KMS-11 (cell line): ENCODE measurements at regions not wholly inside any gene's neighbourhood (a gene's known extent, or its start where the extent isn't known, plus 50 kb on each side); places are given as distances from the start of the nearest gene placed in this dataset.

ENCODE experiments used
- H2AFZ ChIP-seq: fragments of 200-600 bp; sonication (generic); 2 replicates; pipeline ENCODE4 v1.6.1; 2016; ENCODE audit warnings: antibody characterized with exemption, mixed run types, low read depth
- H3K27ac ChIP-seq: fragments of 200-600 bp; sonication (generic); 2 replicates; pipeline ENCODE4 v1.6.1; 2016; ENCODE audit warnings: mild to moderate bottlenecking, mixed run types
- H3K27me3 ChIP-seq: fragments of 200-600 bp; sonication (generic); 2 replicates; pipeline ENCODE4 v1.6.1; 2017; ENCODE audit warnings: mild to moderate bottlenecking, low read depth, mixed run types, moderate library complexity; ENCODE audit not compliant: insufficient read depth
- H3K36me3 ChIP-seq: fragments of 200-600 bp; sonication (generic); 2 replicates; pipeline ENCODE4 v1.6.1; 2017; ENCODE audit warnings: mild to moderate bottlenecking, mixed run types; ENCODE audit not compliant: insufficient read depth
- H3K4me1 ChIP-seq: fragments of 200-600 bp; sonication (generic); 2 replicates; pipeline ENCODE4 v1.6.1; 2016; ENCODE audit warnings: mild to moderate bottlenecking, low read depth, mixed run types; ENCODE audit not compliant: poor library complexity, severe bottlenecking
- H3K4me2 ChIP-seq: fragments of 200-600 bp; sonication (generic); 2 replicates; pipeline ENCODE4 v1.7.0; 2016; ENCODE audit warnings: mild to moderate bottlenecking, mixed run types
- H3K4me3 ChIP-seq: fragments of 200-600 bp; sonication (generic); IDR thresholded peaks from 2 replicates; pipeline ENCODE4 v1.6.1; 2017; ENCODE audit warnings: low read depth, low read length, mixed read lengths; ENCODE audit not compliant: insufficient read depth
- H3K79me2 ChIP-seq: fragments of 200-600 bp; sonication (generic); 2 replicates; pipeline ENCODE4 v1.6.1; 2016; ENCODE audit warnings: low read depth, mixed run types; ENCODE audit not compliant: insufficient read depth
- H3K9ac ChIP-seq: fragments of 200-600 bp; sonication (generic); 2 replicates; pipeline ENCODE4 v1.6.1; 2016; ENCODE audit warnings: mild to moderate bottlenecking, mixed run types
- H4K20me1 ChIP-seq: fragments of 200-600 bp; sonication (generic); 2 replicates; pipeline ENCODE4 v1.6.1; 2016; ENCODE audit warnings: mild to moderate bottlenecking, mixed run types; ENCODE audit not compliant: insufficient read depth
- CTCF ChIP-seq: fragments of 200-600 bp; sonication (generic); conservative IDR thresholded peaks from 2 replicates; pipeline ENCODE4 v1.6.1; 2017; ENCODE audit warnings: low read depth, mild to moderate bottlenecking, antibody characterized with exemption, low read length, moderate library complexity, mixed read lengths

- H3K4me3 ChIP-seq, result no peak overlapping the region
- no peak overlapping the region for H3K4me2 ChIP-seq
- peaks cover 12% of the 10 kb centered on the region for H3K4me1 ChIP-seq
- H4K20me1 ChIP-seq, result no peaks in the 10 kb centered on the region
- no peak for TF ChIP-seq CTCF
- no peak overlapping the region for H2AFZ ChIP-seq
- H3K27me3 ChIP-seq, result no peaks in the 10 kb centered on the region
- H3K27ac ChIP-seq, result no peak overlapping the region
- no peak overlapping the region for H3K9ac ChIP-seq
- no peaks in the 10 kb centered on the region for H3K79me2 ChIP-seq
- no peaks in the 10 kb centered on the region for H3K36me3 ChIP-seq
Observed at GRCh38 chr5:105407200-105407599, 1844.6 kb upstream of the NUDT12 start.

- H3K27me3 ChIP-seq, result no peaks in the 10 kb centered on the region
- H3K4me3 ChIP-seq, result no peak overlapping the region
- TF ChIP-seq CTCF, result no peak
- no peaks in the 10 kb centered on the region for H4K20me1 ChIP-seq
- H3K36me3 ChIP-seq, result no peaks in the 10 kb centered on the region
- H3K4me1 ChIP-seq, result no peaks in the 10 kb centered on the region
- no peak overlapping the region for H3K9ac ChIP-seq
- H3K27ac ChIP-seq, result no peak overlapping the region
- H2AFZ ChIP-seq, result no peak overlapping the region
- no peaks in the 10 kb centered on the region for H3K79me2 ChIP-seq
- no peak overlapping the region for H3K4me2 ChIP-seq
Observed at GRCh38 chr5:105397749-105398148, 1835.2 kb upstream of the NUDT12 start.

- no peak overlapping the region for H3K4me2 ChIP-seq
- H3K9ac ChIP-seq, result no peak overlapping the region
- no peaks in the 10 kb centered on the region for H4K20me1 ChIP-seq
- TF ChIP-seq CTCF, result no peak
- H3K4me1 ChIP-seq, result no peaks in the 10 kb centered on the region
- H3K79me2 ChIP-seq, result no peaks in the 10 kb centered on the region
- no peaks in the 10 kb centered on the region for H3K36me3 ChIP-seq
- H2AFZ ChIP-seq, result no peak overlapping the region
- H3K27ac ChIP-seq, result no peak overlapping the region
- H3K27me3 ChIP-seq, result no peaks in the 10 kb centered on the region
- H3K4me3 ChIP-seq, result no peak overlapping the region
Observed at GRCh38 chr5:105392710-105393149, 1830.1 kb upstream of the NUDT12 start.

- no peak for TF ChIP-seq CTCF
- no peak overlapping the region for H3K4me2 ChIP-seq
- no peaks in the 10 kb centered on the region for H4K20me1 ChIP-seq
- no peak overlapping the region for H3K4me3 ChIP-seq
- H3K79me2 ChIP-seq, result no peaks in the 10 kb centered on the region
- H3K27ac ChIP-seq, result no peak overlapping the region
- no peak overlapping the region for H3K9ac ChIP-seq
- no peaks in the 10 kb centered on the region for H3K27me3 ChIP-seq
- H3K4me1 ChIP-seq, result no peaks in the 10 kb centered on the region
- H2AFZ ChIP-seq, result no peak overlapping the region
- no peaks in the 10 kb centered on the region for H3K36me3 ChIP-seq
Observed at GRCh38 chr5:105392122-105392709, 1829.6 kb upstream of the NUDT12 start.
